AG04450 (cell line): ENCODE measurements at regions not wholly inside any gene's neighbourhood (a gene's known extent, or its start where the extent isn't known, plus 50 kb on each side); places are given as distances from the start of the nearest gene placed in this dataset.

ENCODE experiments used
- CTCF ChIA-PET: fragments of 300-600, 350-600 bp; formaldehyde crosslinking; extraction: SDS; loops from one replicate; lab custom pipeline; 2022; ENCODE audit warnings: antibody characterized with exemption, inconsistent platforms; lab: Charles Lee
- POLR2A ChIA-PET: fragments of 350-600 bp; formaldehyde crosslinking; extraction: SDS; loops from one replicate; lab custom pipeline; 2021; ENCODE audit warnings: antibody characterized with exemption, inconsistent platforms; lab: Yijun Ruan, JAX
- DNase-seq: peaks from one replicate; pipeline ENCODE4 v3.0.0-alpha.2; 2011; ENCODE audit warnings: low read depth, low spot score
- H3K27ac ChIP-seq: one replicate; pipeline ENCODE4 v1.5.1; 2012; ENCODE audit warnings: low read depth, low read length, control low read depth
- H3K27me3 ChIP-seq: one replicate; pipeline ENCODE4 v1.6.0; 2012; ENCODE audit warnings: low read length; ENCODE audit not compliant: control insufficient read depth, insufficient read depth
- H3K4me3 ChIP-seq: 2 replicates; pipeline ENCODE4 v1.5.1; 2011; ENCODE audit warnings: mild to moderate bottlenecking, low read depth, low read length, control low read depth
- H3K9me3 ChIP-seq: 2 replicates; pipeline ENCODE4 v1.5.1; 2012; ENCODE audit warnings: low read length; ENCODE audit not compliant: control insufficient read depth, insufficient read depth
- TF ChIP-seq, protein P1 (sequence below): IDR thresholded peaks from 2 replicates; pipeline ENCODE4 v1.5.1; 2011; ENCODE audit warnings: low read depth, low read length, control low read depth, inconsistent platforms

DNA sequence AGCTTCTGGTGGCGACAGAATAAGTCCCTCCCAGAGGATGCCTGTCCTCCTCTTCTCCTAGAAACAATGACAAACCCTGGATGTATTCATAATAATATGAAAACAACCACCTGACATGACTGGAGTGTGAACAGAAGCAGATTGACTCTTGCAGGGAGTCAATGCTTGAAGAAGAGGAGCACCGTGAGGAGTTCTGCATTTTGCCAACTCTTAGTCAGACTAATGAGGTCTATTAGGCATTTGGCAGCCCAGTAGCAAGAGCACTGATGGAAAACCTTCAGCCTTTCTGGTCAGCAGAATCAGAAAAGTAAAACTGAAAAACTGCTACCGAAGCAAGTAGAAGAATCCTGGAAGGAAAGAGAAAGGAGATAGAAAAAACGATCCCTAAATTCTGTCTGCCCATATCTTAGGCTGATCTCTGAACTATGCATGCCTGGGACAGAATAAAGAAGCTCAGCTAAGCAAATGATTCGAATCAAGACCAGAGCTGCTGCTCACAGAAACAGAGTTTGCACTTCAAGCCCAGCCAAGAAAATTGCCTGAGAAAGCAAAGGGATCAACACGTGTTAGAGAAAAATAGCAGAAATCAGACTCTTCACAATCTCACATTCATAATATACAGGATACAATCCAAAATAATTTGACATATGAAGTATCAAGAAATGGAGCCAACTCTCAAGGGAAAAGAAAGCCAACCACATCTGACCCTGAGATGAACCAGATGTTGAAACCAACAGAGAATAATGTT, 69.5 kb upstream of the OSMR start:
- Histone ChIP-seq H3K9me3 (no peaks in the 10 kb centered on the region), H3K4me3 (no peak overlapping the region), H3K27ac (no peak overlapping the region), H3K27me3 (no peaks in the 10 kb centered on the region)
- no peak for DNase-seq
- CTCF ChIA-PET: no interaction called here
- POLR2A ChIA-PET: no interaction called here
- TF ChIP-seq, protein P1, sequence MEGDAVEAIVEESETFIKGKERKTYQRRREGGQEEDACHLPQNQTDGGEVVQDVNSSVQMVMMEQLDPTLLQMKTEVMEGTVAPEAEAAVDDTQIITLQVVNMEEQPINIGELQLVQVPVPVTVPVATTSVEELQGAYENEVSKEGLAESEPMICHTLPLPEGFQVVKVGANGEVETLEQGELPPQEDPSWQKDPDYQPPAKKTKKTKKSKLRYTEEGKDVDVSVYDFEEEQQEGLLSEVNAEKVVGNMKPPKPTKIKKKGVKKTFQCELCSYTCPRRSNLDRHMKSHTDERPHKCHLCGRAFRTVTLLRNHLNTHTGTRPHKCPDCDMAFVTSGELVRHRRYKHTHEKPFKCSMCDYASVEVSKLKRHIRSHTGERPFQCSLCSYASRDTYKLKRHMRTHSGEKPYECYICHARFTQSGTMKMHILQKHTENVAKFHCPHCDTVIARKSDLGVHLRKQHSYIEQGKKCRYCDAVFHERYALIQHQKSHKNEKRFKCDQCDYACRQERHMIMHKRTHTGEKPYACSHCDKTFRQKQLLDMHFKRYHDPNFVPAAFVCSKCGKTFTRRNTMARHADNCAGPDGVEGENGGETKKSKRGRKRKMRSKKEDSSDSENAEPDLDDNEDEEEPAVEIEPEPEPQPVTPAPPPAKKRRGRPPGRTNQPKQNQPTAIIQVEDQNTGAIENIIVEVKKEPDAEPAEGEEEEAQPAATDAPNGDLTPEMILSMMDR: no peak

DNA sequence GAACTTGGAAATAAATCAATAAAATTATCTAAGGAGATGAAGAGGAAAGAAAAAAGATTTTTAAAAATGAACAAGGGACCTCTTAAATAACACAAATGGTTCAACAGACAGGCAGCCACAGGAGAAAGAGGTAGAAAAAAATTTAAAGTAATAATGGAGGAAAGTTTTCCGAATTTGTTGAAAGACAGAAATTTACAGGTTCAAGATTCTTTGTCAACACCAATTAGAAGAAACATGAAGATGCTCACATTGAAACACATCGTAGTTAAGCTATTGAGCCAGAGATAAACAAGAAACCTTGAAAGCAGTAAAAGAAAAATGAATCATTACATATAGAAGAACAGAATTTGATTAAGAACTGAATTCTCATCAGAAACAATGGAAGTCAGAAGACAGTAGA, 68.7 kb upstream of the OSMR start:
- ChIA-PET POLR2A (no interaction called here), CTCF (interaction anchor here (1.8 kb wide), 1 partner anchor 336 kb away, joined by 5 read pairs; no protein-coding TSS in a partner anchor)
- TF ChIP-seq, protein P1: no peak

DNA sequence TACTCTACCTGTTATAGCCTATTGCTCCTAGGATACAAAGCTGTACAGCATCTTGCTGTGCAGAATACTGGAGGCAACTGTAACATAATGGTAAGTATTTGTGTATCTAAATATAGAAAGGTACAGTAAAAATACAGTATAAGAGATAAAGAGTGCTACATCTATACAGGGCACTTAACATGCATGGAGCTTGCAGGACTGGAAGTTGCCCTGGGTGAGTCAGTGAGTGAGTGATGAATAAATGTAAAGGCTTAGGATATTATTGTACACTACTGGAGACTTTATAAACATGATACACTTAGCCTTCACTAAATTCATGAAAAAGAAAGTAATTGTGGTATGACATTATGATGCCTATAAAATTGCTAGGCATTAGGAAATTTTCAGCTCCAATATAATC, 65.5 kb upstream of the OSMR start:
- TF ChIP-seq, protein P1: no peak
- DNase-seq: no peak
- ChIA-PET POLR2A (interaction anchor here (1.6 kb wide), 1 partner anchor 15 kb away, joined by 6 read pairs; no protein-coding TSS in a partner anchor), CTCF (interaction anchor here (1.3 to 1.9 kb wide), 6 partner anchors 13 to 339 kb away, joined by 3 to 9 read pairs (median 6); no protein-coding TSS in a partner anchor)
- H3K9me3 ChIP-seq: no peaks in the 10 kb centered on the region
- H3K27me3 ChIP-seq: no peaks in the 10 kb centered on the region
- H3K27ac ChIP-seq: no peak overlapping the region
- no peak overlapping the region for H3K4me3 ChIP-seq

More for the DNA sequence above, 68.7 kb upstream of the OSMR start:
- no peak for DNase-seq
- H3K27me3 ChIP-seq: no peaks in the 10 kb centered on the region
- no peak overlapping the region for H3K27ac ChIP-seq
- H3K9me3 ChIP-seq: no peaks in the 10 kb centered on the region
- H3K4me3 ChIP-seq: no peak overlapping the region

DNA sequence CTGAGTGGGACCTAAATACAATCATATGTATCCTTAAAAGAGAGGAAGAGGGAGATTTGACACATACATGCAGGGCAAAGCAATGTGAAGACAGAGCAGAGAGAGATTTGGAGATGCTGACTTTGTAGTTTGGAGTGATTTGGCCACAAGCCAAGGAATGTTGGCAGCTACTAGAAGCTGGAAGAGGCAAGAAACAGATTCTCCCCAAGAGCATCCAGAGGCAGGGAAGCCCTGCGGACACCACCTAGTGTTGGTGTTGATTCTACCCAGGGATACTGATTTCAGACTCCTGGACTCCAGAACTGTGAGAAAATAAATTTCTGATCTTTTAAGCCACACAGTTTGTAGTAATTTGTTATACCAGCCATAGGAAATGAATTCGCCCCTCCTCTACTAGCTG, 64.9 kb upstream of the OSMR start:
- POLR2A ChIA-PET: interaction anchor here (1.6 kb wide), 1 partner anchor 16 kb away, joined by 6 read pairs; no protein-coding TSS in a partner anchor
- CTCF ChIA-PET: interaction anchor here (1.3 to 1.9 kb wide), 6 partner anchors 14 to 339 kb away, joined by 3 to 9 read pairs (median 6); no protein-coding TSS in a partner anchor
- peak; percentile 48 for DNase-seq
- no peaks in the 10 kb centered on the region for H3K27me3 ChIP-seq
- TF ChIP-seq, protein P1: peak; percentile 47
- no peaks in the 10 kb centered on the region for H3K9me3 ChIP-seq
- H3K4me3 ChIP-seq: no peak overlapping the region
- H3K27ac ChIP-seq: no peak overlapping the region
